CD14-positive monocyte (primary cell): ENCODE measurements at regions not wholly inside any gene's neighbourhood (a gene's known extent, or its start where the extent isn't known, plus 50 kb on each side); places are given as distances from the start of the nearest gene placed in this dataset.
A peak's percentile ranks its signal among the peaks of the same experiment; 100 is the strongest.

Source experiments
- DNase-seq, 3 donors: peaks; one replicate each; pipeline ENCODE4 v3.0.0-alpha.2; 2011 to 2022
- H2AFZ ChIP-seq: 2 replicates; pipeline ENCODE4 v1.6.0; 2012; ENCODE audit warnings: mild to moderate bottlenecking, low read depth, low read length, inconsistent platforms; ENCODE audit not compliant: insufficient read depth, poor library complexity, severe bottlenecking
- H3K27ac ChIP-seq, 2 donors: 1 replicate in 1 of 2; 2 replicates in 1 of 2; pipeline ENCODE4 v1.5.1; 2012 to 2013; ENCODE audit warnings: low read length in 2 of 2, control low read depth in 1 of 2, inconsistent platforms in 1 of 2, low read depth in 1 of 2, mild to moderate bottlenecking in 1 of 2
- H3K27me3 ChIP-seq, 2 donors: one replicate each; pipeline versions ENCODE4 v1.6.0 to v1.6.1; 2011 to 2013; ENCODE audit warnings: low read length in 2 of 2; ENCODE audit not compliant: control insufficient read depth in 2 of 2, insufficient read depth in 2 of 2
- H3K36me3 ChIP-seq, 2 donors: replicated peaks in 1 of 2; 1 replicate in 1 of 2; 2 replicates in 1 of 2; pipeline versions ENCODE4 v1.5.1 to v1.6.1; 2012 to 2013; ENCODE audit warnings: low read length in 2 of 2, control low read depth in 1 of 2, inconsistent platforms in 1 of 2, mild to moderate bottlenecking in 1 of 2; ENCODE audit not compliant: insufficient read depth in 2 of 2, control insufficient read depth in 1 of 2
- H3K4me1 ChIP-seq, 2 donors: 1 replicate in 1 of 2; 2 replicates in 1 of 2; pipeline versions ENCODE4 v1.5.1 to v1.6.1; 2012 to 2013; ENCODE audit warnings: low read length in 2 of 2, control low read depth in 1 of 2, inconsistent platforms in 1 of 2, mild to moderate bottlenecking in 1 of 2, moderate library complexity in 1 of 2; ENCODE audit not compliant: insufficient read depth in 2 of 2, control insufficient read depth in 1 of 2
- H3K4me2 ChIP-seq: replicated peaks from 2 replicates; pipeline ENCODE3; 2012; ENCODE audit warnings: low read length, moderate library complexity, mild to moderate bottlenecking; ENCODE audit not compliant: poor library complexity, severe bottlenecking; ENCODE audit errors: extremely low read depth
- H3K4me3 ChIP-seq, 3 experiments: fragments of 200-600 bp in 1 of 3; sonication (generic) in 1 of 3; replicated peaks in 1 of 3; 1 replicate in 2 of 3; 2 replicates in 1 of 3; pipeline ENCODE4 v1.5.1; 2011 to 2013; ENCODE audit warnings: low read length in 3 of 3, mild to moderate bottlenecking in 3 of 3, control low read depth in 2 of 3, low read depth in 2 of 3, inconsistent platforms in 1 of 3, moderate library complexity in 1 of 3
- H3K79me2 ChIP-seq: 2 replicates; pipeline ENCODE4 v1.6.0; 2012; ENCODE audit warnings: mild to moderate bottlenecking, control low read depth, inconsistent platforms, low read length, moderate library complexity; ENCODE audit not compliant: insufficient read depth
- H3K9ac ChIP-seq: 2 replicates; pipeline ENCODE4 v1.6.0; 2017; ENCODE audit warnings: low read length, mild to moderate bottlenecking; ENCODE audit not compliant: insufficient read depth, poor library complexity, severe bottlenecking
- H3K9me3 ChIP-seq, 2 donors: replicated peaks in 1 of 2; 1 replicate in 1 of 2; 2 replicates in 1 of 2; pipeline versions ENCODE4 v1.5.1 to v1.6.1; 2012 to 2013; ENCODE audit warnings: low read length in 2 of 2, control low read depth in 1 of 2; ENCODE audit not compliant: control insufficient read depth in 1 of 2, insufficient read depth in 1 of 2
- H4K20me1 ChIP-seq: 2 replicates; pipeline ENCODE4 v1.6.0; 2012; ENCODE audit warnings: mild to moderate bottlenecking, low read length, control low read depth, moderate library complexity; ENCODE audit not compliant: insufficient read depth
- H3K27ac Mint-ChIP-seq, 7 donors: one replicate each; pipeline ENCODE4 v1.8.0; 2020; ENCODE audit warnings: mild to moderate bottlenecking in 7 of 7, mixed read lengths in 7 of 7, moderate library complexity in 6 of 7, inconsistent platforms in 2 of 7
- H3K27me3 Mint-ChIP-seq, 3 donors: one replicate each; pipeline ENCODE4 v1.8.0; 2021 to 2022; ENCODE audit warnings: low read depth in 3 of 3, mild to moderate bottlenecking in 3 of 3, mixed read lengths in 3 of 3, moderate library complexity in 3 of 3, inconsistent platforms in 1 of 3
- H3K36me3 Mint-ChIP-seq, 2 donors: one replicate each; pipeline ENCODE4 v1.8.0; 2020; ENCODE audit warnings: mixed read lengths in 2 of 2, inconsistent platforms in 1 of 2, mild to moderate bottlenecking in 1 of 2
- H3K4me1 Mint-ChIP-seq: one replicate; pipeline ENCODE4 v1.8.0; 2020; ENCODE audit warnings: mild to moderate bottlenecking, mixed read lengths
- H3K4me3 Mint-ChIP-seq, 2 donors: one replicate each; pipeline ENCODE4 v1.8.0; 2020; ENCODE audit warnings: mild to moderate bottlenecking in 2 of 2, mixed read lengths in 2 of 2, moderate library complexity in 1 of 2
- H3K9me3 Mint-ChIP-seq, 7 donors: one replicate each; pipeline ENCODE4 v1.8.0; 2020 to 2022; ENCODE audit warnings: mixed read lengths in 7 of 7, mild to moderate bottlenecking in 6 of 7, moderate library complexity in 6 of 7, inconsistent platforms in 2 of 7
- WGBS: methylation state at CpG from one replicate; pipeline ENCODE4 v1.1.5; 2013; ENCODE audit warnings: missing lambda C conversion rate; ENCODE audit not compliant: insufficient coverage; 5-methylcytosine and 5-hydroxymethylcytosine counted together
- intact Hi-C, 2 donors: fragments of 100-400 bp; cut with micrococcal nuclease; formaldehyde crosslinking; loops; one replicate each; pipeline versions ENCODE4 v1.15.0 to v1.15.1; 2023
- TF ChIP-seq, protein P1 (sequence below): fragments of 200-600 bp; IDR thresholded peaks from one replicate; pipeline ENCODE4 v1.8.0; 2022; ENCODE audit warnings: antibody characterized with exemption, mild to moderate bottlenecking

DNA sequence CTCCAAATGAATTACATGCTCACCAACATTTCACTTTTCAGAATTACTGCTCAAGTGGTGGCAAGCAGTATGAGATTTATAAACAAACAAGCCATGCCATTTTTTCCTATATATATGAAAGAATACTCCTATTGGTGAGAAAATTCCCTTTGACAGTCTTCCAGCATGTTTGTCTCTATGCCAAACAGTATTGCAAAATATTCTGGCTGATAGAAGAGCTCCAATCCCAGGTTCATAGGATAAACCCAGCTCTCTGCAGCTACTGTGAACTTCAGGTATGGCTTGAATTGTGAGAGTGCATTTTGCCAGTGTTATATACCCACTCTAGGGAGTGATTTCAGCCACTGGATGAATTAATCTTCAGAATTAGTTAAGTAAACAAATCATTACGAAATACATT, 108.8 kb downstream of the MAGEC2 start:
- intact Hi-C loops = no loop called here
- Histone ChIP-seq H3K79me2 (no peaks in the 10 kb centered on the region), H2AFZ (no peak overlapping the region), H3K4me2 (no peak overlapping the region), H3K4me1 (no peaks in the 10 kb centered on the region), H4K20me1 (no peaks in the 10 kb centered on the region), H3K27me3 (no peaks in the 10 kb centered on the region), H3K9ac (no peak overlapping the region), H3K9me3 (no peaks in the 10 kb centered on the region), H3K4me3 (no peak overlapping the region), H3K36me3 (no peaks in the 10 kb centered on the region), H3K27ac (no peak overlapping the region)
- H3K36me3 Mint-ChIP-seq = no peaks in the 10 kb centered on the region
- no CpG with 5 or more reads among the region's 1 CpG for WGBS
- no peak for DNase-seq
- no peaks in the 10 kb centered on the region for H3K4me1 Mint-ChIP-seq
- no peaks in the 10 kb centered on the region for H3K27me3 Mint-ChIP-seq
- TF ChIP-seq, protein P1, sequence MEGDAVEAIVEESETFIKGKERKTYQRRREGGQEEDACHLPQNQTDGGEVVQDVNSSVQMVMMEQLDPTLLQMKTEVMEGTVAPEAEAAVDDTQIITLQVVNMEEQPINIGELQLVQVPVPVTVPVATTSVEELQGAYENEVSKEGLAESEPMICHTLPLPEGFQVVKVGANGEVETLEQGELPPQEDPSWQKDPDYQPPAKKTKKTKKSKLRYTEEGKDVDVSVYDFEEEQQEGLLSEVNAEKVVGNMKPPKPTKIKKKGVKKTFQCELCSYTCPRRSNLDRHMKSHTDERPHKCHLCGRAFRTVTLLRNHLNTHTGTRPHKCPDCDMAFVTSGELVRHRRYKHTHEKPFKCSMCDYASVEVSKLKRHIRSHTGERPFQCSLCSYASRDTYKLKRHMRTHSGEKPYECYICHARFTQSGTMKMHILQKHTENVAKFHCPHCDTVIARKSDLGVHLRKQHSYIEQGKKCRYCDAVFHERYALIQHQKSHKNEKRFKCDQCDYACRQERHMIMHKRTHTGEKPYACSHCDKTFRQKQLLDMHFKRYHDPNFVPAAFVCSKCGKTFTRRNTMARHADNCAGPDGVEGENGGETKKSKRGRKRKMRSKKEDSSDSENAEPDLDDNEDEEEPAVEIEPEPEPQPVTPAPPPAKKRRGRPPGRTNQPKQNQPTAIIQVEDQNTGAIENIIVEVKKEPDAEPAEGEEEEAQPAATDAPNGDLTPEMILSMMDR = no peak
- H3K27ac Mint-ChIP-seq = no peak overlapping the region
- H3K4me3 Mint-ChIP-seq = no peak overlapping the region
- no peaks in the 10 kb centered on the region for H3K9me3 Mint-ChIP-seq

DNA sequence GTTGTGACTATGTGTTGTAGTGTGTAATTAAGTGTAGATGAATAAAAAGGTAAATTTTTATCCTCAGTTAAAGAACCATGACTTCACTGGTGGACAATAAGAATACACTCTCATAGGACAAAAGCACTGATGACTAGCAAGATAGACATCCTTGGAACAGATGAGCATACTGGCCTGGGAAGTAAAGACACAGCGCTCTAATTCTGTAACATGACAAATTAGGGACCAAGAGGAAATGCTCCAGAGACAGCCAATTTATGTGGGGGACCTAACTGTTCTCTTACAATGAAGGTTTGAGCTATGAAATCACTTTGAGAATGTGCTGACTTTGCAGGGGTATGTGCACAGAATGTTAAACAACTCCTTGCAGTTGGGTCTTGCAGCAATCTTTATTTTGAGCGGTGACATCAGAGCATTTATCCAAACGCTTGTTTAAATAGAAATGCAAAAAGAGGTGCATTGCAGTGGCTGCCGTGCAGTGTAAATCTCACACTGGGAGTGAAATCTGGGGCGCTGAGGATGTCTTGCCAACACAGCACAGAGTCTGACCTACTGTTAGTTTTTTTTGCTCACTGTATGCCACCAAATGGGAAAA, 109.3 kb downstream of the MAGEC2 start:
- intact Hi-C loops = no loop called here
- H3K4me3 Mint-ChIP-seq = no peak overlapping the region
- TF ChIP-seq, protein P1 = no peak
- 100% methylated on average over 2 of the region's 5 CpGs for WGBS
- Histone ChIP-seq H3K27me3 (no peaks in the 10 kb centered on the region), H3K9me3 (no peaks in the 10 kb centered on the region), H3K9ac (no peak overlapping the region), H3K4me2 (no peak overlapping the region), H3K4me1 (no peaks in the 10 kb centered on the region), H3K27ac (no peak overlapping the region), H3K36me3 (no peaks in the 10 kb centered on the region), H3K79me2 (no peaks in the 10 kb centered on the region), H3K4me3 (no peak overlapping the region), H4K20me1 (no peaks in the 10 kb centered on the region), H2AFZ (no peak overlapping the region)
- H3K27ac Mint-ChIP-seq = peak overlapping the region in 1 of 7 donors; percentile 33
- DNase-seq = no peak
- no peaks in the 10 kb centered on the region for H3K9me3 Mint-ChIP-seq
- H3K36me3 Mint-ChIP-seq = no peaks in the 10 kb centered on the region
- no peaks in the 10 kb centered on the region for H3K4me1 Mint-ChIP-seq
- no peaks in the 10 kb centered on the region for H3K27me3 Mint-ChIP-seq
